NB4 (cell line): ENCODE measurements at regions not wholly inside any gene's neighbourhood (a gene's known extent, or its start where the extent isn't known, plus 50 kb on each side); places are given as distances from the start of the nearest gene placed in this dataset.

Experiments
- POLR2A ChIP-seq: IDR thresholded peaks from 2 replicates; pipeline ENCODE4 v1.6.1; 2011; ENCODE audit warnings: mild to moderate bottlenecking; ENCODE audit not compliant: insufficient read length; ENCODE audit errors: extremely low read depth
- TF ChIP-seq, protein P1 (sequence below): IDR thresholded peaks from one replicate; pipeline ENCODE4 v1.5.1; 2012; ENCODE audit warnings: low read depth, low read length

DNA sequence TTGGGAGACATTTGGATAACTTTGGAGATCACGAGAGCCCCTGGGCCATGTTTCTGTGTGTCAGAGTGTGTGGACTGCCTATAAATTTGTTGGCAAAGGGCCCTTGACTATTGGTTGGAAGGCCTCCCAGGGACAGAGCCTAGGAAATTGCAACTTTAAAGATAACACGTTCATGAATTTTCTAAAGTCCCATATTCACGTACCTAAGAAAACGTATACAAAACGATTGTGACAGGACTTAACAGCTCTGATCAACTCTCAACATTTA is 55.8 kb downstream of the DOP1B start:
- no peak for TF ChIP-seq POLR2A
- TF ChIP-seq, protein P1, sequence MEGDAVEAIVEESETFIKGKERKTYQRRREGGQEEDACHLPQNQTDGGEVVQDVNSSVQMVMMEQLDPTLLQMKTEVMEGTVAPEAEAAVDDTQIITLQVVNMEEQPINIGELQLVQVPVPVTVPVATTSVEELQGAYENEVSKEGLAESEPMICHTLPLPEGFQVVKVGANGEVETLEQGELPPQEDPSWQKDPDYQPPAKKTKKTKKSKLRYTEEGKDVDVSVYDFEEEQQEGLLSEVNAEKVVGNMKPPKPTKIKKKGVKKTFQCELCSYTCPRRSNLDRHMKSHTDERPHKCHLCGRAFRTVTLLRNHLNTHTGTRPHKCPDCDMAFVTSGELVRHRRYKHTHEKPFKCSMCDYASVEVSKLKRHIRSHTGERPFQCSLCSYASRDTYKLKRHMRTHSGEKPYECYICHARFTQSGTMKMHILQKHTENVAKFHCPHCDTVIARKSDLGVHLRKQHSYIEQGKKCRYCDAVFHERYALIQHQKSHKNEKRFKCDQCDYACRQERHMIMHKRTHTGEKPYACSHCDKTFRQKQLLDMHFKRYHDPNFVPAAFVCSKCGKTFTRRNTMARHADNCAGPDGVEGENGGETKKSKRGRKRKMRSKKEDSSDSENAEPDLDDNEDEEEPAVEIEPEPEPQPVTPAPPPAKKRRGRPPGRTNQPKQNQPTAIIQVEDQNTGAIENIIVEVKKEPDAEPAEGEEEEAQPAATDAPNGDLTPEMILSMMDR = no peak
